Epidermal melanocyte (primary cell): ENCODE measurements at regions not wholly inside any gene's neighbourhood (a gene's known extent, or its start where the extent isn't known, plus 50 kb on each side); places are given as distances from the start of the nearest gene placed in this dataset.

ENCODE experiments used
- DNase-seq: peaks from one replicate; pipeline ENCODE4 v3.0.0; 2011; ENCODE audit warnings: low spot score; ENCODE audit not compliant: insufficient read length

DNA sequence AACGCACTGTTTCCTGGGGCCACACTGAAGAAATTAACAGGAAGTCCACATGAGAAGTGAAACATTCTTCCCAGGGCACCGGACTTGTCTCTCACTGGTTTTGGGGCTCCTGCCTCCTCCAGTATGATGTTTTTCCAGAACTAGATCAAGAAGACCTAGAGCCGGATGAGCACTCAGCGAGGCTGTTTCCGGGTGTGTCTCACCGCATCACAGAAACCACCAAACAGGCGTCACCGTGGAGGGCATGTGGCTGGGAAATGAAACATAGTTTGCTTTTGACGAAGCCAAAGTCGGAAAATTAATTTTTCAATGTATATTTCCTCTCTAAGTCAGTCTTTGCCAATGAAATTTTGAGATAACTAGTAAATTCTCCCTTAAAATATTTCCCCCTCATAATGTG is 314.0 kb upstream of the SALL3 start:
- DNase-seq = no peak

GRCh38 chr18:78666666-78667335 is 312.8 kb upstream of the SALL3 start:
- no peak for DNase-seq

GRCh38 chr18:78670778-78671391 is 308.7 kb upstream of the SALL3 start:
- no peak for DNase-seq

DNA sequence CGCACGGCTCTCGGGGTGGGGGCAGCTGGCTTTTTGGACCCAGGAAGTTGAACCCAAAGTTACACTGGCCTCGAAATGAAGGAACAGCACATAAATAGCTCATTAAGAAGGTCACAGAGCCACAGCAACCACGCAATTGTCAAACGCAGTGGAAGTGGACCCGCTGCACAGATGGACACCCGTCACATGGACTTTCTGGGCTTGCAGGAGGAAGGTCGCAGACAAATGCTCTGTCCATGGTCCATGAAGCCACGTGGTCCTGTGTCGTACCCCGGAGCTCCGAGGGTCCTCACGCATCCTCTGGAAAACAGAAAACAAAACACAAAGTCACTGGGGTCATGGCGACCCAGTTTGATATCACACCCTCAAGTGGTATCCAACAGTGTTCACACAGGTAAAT is 308.1 kb upstream of the SALL3 start:
- DNase-seq = no peak

DNA sequence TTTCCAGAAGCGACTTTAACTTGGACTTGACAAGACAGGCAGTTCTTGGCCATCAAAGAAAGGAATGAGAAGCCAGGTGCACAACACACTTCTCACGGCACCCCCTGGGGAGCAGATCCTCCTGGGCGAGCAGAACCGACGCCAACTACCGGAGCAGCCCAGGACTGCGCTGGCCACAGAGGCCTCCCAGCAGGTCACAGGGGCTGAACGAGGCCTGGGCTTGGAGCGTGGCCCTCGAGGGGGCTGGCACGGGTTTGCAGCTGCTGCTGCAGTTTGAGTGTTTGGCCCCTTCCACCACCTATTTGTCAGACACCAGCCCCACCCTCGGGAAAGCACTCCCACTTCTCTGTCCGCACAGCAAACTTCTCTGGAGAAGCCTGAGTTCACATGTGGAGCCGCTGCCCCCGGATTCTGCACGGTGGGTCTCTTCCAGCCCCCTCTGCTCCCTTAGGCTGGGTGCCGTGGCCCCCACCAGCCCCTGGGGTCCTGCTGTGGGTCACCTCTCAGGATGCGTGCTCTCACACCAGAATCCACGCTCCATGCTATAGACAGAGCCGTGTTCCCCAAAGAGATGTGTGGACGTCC is 306.7 kb upstream of the SALL3 start:
- DNase-seq = no peak

DNA sequence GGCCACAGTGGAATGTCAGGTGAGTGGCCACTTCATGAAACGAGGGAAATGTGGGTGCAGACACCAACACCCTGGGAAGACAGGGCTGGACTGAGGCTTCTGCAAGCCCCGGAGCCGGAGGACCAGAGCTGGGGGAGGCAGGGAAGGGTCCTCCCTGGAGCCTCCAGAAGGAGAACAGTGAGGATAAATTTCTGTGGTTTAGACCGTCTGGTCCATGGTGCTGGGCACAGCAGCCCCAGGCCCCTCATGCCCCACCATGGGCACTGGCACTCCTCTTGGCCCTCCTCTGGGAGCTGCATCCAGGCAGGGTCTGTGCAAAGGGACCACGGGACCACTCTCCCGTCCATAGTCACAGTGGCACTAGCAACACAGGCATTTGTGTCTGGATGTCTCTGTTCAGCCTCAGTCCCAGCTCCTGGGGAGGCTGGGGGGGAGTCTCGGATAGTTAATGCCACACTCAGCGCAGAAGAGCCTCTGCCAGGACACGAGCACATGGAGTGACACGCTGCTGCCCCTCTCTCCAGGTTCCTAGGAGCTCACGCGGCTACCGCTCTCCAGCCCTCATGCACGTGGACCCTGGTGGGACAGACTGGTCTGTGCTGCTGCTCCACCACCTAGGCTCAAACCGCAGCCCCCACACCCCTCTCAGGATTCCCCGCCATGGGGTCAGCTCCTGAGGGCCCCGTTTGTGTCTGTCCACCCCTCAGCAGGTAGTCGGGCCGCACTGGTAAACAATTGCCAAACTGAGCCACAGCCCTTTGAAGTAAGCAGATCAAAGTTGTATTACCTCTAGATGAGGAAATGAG is 305.9 kb upstream of the SALL3 start:
- no peak for DNase-seq

DNA sequence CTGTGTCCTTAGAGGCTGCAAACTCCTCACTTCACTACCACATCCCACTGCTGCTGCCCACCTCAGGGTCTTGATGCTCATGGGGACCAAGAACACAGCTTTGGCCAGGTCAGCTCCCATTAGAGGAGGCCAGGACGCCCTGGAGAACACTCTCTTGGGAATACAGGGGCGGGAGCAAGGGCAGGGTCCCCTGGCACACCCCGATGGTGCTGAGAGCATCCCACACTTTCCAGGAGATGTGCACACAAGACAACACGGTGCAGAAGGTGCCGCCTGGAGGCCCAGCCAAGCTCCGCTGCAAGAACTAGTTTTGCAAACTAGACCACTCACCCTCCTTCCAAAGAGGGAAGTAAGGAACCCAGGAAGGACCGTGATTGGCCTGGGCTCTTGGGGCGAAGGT is 304.4 kb upstream of the SALL3 start:
- DNase-seq = no peak

GRCh38 chr18:78676622-78677482 is 302.8 kb upstream of the SALL3 start:
- no peak for DNase-seq

DNA sequence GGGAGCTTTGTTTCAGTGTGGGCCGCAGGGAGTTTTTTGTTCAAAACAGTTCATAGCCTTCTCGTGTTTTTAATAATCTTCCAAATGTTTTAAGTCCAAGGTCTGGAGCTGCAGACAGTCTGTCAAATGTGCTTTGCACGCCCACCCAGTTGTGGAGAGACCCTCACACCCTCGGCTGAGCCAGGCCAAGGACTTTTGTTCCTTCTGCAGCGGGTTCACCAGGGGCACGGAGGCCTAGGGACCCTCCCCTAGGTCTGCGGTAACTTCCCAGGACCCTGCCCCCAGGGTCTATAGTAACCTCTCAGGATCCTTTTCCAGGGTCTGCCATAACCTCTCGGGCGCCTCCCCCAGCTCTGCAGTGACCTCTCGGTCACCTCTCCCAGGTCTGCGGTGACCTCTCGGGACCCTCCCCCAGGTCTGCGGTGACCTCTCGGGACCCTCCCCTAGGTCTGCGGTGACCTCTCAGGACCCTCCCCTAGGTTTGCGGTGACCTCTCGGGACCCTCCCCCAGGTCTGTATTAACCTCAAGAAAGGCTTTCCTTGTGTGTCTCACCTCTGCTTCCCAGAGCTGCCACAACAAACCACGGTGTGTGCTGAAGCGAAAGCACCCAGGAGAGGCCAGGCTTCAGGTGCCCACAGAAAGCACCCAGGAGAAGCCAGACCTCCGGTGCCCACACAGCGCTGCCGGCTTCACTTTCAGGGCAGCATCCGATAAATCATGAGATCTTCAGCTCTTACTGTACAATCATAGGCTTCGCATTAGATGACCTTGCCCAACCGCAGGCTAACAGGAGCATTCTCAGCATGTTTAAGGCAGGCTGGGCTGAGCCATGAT is 301.9 kb upstream of the SALL3 start:
- DNase-seq = no peak

DNA sequence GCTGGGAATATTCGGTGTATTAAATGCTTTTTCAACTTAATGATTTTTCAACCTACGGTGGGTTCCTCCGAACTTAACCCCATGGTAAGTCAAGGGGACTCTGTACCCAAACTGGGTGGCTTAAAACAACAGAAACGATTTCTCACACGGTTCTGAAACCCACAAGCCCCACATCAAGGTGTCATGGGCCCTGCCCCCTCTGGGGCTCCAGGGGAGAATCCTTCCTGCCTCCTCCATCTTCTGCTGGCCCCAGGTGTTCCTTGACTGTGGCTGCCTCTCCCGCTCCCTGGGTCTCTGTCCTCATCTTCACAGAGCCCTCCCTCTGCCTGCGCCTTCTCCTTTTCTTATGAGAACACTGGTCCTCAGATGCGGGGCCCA is 301.3 kb upstream of the SALL3 start:
- DNase-seq = no peak

DNA sequence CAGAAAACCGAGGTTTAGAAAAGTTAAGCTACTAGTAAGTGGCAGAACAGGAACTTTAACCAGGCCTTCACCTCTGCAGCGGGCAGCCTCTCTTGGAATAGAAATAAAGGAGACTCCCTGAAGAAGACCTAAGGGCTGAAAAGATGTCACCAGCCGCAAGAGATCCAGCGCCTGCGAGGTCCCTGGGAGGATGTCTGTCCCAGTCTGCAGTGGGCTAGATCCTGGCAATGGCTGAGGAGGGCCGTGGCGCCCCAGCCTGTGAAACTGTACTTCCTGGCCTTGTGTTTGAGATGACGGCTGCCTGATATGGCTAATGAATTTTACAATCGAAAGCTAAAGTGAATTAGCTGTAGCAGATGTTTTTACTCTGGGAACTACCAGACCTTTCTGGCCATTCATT is 300.6 kb upstream of the SALL3 start:
- DNase-seq = no peak

DNA sequence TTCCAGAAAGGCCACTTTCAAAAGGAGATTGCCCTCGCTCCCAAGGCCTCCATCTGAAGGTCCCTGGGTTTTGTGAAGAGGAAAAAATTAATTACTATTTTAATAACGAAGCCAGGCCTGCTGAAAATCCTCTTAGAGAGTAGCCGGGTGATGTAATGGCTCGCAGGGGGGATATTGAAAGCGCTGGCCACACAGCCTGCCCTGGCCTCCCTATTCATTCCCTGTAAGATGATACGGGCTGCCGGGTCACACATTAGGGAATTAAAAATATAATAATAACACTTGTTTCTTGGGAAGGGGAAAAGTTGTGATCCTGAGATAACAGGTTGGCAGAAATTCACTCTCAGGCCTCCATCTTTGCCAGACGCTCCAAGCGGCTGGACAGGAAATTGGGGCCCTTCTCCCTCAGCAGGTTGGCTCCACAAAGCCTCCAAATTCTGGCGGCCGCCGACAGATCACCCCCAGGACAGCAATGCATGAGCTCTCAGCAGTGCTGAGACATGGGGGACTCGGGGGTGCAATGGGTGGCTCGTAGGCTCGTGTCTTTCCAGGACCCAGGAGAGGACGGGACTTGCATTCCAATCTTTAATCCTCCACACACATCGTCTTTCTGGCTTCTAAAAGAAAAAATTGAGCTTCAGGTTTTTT is 299.9 kb upstream of the SALL3 start:
- no peak for DNase-seq

- DNase-seq = no peak
These were observed 298.2 kb upstream of the SALL3 start for GRCh38 chr18:78681396-78681795.

DNA sequence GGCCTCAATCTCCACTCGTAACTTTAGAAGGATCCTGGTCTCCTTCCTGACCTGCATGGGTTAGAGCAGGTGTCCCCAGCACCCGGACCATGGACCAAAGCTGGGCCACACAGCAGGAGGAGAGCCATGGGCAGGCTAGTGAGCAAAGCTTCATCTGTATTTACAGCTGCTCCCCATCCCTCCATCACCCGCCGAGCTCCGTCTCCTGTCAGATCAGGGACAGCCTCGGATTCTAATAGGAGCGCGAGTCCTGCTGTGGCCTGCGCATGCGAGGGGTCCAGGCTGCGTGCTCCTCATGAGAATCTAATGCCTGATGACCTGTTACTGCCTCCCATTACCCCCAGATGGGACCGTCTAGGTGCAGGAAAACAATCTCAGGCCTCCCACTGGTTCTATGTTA is 297.7 kb upstream of the SALL3 start:
- no peak for DNase-seq

GRCh38 chr18:78682716-78683115 is 296.9 kb upstream of the SALL3 start:
- no peak for DNase-seq

DNA sequence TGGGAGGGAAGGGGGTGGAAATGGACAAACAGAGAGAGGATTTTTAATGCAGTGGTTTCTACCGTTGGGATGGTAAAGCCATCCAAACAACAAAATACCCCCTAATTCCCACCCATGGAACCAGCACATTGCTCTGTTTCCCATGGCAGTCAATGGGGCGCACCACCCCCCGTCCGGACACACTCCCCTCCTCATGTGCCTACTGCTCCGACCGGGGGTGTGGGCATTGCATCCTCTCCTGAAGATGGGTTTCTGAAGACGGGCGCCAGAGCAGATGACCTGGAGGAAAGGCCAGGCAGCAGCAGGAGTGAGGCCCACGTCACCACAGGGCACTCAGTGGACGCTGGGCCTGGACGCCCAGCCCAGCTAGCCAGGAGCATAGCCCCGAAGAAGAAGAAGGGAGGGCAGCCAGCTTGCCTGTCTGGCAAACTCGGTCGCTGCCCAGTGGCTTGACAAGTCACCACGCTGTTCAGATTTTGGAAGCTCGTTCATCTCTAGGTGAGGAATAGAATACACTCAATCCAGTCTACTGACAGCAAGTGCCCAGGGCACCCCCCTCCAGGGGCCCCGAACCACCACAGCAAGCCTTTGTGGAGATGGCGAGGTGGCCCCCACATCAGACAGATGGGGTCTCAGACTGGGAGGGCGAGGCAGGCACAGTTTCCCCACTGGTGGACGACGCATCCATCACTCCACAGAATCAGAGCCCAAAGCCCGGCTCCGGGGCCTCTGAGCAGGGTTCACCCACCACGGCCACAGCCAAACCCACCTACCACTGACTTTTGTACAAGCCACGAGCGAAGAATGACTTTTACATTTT is 296.2 kb upstream of the SALL3 start:
- no peak for DNase-seq

DNA sequence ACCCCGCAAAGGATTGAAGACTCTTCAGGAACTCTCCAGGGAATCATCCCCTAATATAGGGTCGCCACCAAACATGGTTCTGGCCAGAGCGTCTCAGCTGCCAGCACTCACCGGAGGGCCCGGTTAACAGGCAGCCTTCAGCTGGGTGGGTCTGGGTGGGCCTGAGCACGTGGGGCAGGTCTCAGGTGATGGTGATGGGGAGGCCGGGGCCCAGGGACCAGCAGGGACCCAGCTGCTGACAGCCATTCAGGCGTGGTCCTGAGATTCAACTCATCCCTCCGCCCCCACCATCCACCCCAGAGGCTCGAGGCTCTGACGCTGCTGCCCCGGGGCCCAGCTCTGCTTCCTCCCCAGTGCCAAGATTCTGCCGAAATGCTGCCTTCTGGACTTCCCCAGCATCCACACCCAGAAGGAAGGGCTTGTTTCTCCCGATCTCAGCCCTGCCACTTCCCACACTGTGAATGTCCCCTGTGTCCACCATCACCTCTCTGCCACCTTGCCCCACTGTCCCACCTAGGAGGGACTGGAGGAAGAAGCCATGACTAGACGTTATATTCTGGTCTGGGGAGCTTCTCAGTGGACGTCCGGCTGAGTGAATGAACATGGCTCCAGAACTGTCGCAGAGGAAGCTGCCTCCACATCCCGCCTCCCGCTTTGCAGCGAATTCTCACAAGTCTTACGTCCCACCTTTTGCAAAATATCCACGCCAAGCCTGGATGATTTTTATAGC is 294.2 kb upstream of the SALL3 start:
- DNase-seq = no peak

GRCh38 chr18:78685980-78686530 is 293.6 kb upstream of the SALL3 start:
- no peak for DNase-seq
